GM18498 (cell line): ENCODE measurements at regions not wholly inside any gene's neighbourhood (a gene's known extent, or its start where the extent isn't known, plus 50 kb on each side); places are given as distances from the start of the nearest gene placed in this dataset.
"Not testable (repeated sequence)": the region's sequence is repeated elsewhere in the genome, so short reads cannot be mapped to it uniquely, and the experiment has no call there.

Experiments
- ATAC-seq: cut with Tn5 transposase; IDR thresholded peaks from one replicate; pipeline ENCODE4 v1.9.1; 2021; ENCODE audit warnings: mild to moderate bottlenecking, moderate library complexity; ENCODE audit not compliant: unreplicated experiment

DNA sequence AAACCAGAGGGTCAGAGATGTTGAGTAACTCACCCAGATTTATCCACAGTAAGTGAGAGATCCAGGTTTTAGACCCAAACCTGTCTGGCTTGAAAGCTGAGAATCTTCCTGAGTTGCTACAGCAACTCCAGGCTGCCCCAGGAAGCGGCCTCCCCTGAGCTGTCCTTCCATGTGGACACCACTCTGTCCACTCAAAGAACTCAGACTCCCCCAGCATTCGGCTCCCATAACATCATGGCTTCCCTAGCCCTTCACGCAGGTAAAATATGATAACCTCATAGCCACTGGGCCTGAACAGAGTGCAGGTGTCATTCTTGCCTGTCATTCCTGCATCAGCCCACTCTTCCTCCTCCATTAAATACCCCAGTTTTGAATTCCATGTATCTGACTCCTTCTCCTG is 657.8 kb downstream of the TBC1D22A start:
- ATAC-seq = no peak

DNA sequence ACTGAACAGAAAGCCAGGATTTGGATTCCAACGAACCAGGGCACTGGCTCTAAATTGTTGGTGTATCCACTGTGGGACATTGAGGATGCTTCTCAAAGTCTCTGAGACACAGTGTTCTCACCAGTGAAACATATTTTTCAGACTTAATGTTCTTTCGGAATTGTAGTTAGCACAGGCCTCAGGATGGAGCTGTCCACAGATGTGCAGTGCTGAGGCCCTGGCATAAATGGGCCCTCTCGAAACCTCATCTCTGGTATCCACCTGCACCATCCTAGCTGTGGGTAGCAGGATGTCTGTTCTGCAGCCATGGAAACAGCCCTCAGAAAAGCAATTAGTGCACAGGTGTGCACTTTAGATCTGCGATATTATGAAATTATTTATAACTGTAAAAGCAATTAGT is 656.8 kb downstream of the TBC1D22A start:
- no peak for ATAC-seq

DNA sequence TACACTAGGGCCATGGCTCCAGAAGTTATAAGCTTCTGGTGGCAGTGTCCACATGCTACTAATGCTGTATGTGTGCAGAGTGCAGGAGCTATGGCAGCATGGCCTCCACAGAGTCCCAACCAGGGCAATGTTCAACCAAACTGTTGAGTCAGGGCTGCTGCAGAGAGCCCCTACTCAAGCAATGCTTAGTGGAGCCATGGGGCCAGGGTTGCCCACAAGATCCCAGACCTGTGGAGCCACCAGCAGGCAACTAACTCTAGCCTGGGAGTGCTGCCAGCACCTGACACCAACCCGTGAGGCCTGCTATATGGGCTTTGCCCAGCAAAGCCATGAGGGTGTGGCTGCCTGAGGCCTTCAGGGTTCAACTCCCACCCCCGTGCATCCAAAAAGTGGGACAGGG is 655.2 kb downstream of the TBC1D22A start:
- no peak for ATAC-seq

DNA sequence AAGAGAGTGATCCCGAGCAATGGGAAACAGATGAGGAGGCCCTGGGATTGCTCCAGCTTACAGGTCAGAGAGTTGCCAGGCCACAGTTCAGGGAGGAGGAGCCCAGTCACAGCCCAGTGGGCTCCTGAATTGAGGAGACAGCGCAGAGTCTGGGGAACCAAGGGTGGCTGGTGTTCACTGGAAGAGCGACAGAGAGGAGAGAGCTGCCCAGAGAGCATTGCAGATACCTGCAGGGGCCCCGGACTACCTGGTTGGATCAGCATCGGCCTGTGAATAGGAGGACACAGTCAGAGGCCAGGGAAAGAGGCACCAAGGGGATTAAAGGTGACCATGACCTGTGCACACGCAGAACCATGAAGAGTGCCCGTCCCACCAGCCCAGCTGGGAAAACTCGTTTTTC is 648.6 kb downstream of the TBC1D22A start:
- no peak for ATAC-seq

DNA sequence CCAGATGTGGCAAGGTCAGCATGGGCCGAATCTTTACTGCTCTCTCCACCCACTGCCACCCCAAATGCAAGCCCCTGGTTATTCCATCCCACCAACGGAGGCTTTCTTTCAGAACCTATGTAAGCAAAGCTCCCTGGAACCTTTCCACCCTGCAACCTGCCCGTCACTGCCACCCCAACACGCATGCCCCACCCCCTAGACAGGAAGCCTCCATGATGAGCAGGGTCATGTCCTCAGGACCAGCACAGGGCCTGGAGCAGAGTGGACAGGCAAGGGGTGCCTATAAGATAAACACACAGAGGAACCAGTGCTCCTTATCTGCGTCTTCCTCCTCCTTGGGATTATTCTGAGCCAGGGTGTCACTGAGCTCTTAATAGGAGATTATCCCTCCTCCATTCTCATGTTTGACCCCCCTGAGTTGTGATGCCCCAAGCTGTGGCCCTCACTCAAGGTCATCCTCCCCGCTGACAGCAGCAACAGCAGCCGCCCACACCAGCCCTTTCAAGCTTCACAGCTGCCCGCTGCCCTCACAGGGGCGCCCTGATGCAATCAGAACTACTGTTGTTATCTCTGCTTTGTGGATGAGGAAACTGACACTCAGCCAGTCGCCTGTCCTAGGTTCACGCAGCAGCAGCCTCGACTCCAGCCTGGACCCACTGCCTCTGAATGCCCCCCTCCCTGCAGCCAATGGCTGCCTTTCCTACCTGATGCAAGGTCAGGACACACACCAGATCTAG is 647.3 kb downstream of the TBC1D22A start:
- ATAC-seq = no peak

DNA sequence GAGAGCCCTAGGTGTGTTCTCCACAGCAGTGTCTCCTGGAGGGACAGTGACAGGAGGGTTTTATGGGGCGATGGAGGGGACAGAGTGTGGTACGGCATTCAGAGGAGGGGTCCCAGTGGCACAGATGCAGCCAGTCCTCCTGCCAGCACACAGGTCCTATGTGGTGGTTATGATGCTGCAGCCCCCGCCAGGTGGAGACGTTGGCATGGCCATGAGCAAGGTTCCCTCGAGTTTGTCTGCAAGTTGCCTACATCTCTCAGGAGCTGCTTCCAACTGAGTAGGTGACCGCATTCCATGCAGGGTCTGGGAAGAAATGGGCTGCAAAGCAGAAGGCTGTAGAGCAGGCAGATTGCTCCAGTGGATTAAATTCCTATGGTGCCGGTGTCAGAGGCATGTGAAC is 646.0 kb downstream of the TBC1D22A start:
- no peak for ATAC-seq

DNA sequence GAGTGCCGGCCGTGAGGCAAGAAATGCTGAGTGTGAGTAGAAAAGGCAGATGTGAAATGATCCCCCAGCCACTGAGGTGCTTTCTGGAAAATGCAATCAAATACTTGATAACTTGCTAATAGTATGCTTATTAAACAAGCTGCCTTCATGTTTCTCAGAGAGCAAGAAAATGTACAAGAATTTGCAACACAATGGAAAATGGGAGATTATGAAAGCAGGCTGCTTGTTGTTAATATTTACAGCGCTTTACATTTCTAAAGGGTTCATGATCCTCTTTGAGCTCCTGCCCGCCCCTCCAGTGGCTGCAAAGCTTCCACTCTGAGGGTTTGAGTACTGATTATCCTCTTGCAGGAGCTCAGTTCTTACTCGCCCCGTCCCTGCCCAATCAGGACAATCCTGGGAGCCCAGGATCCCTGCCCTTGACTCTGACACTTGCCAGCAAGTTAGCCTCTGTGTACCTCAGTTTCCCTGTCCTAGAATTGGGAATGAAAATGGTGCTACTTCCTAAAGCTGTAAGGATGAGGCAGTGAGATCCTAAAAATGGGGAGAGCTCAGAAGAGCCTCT is 645.1 kb downstream of the TBC1D22A start:
- no peak for ATAC-seq

DNA sequence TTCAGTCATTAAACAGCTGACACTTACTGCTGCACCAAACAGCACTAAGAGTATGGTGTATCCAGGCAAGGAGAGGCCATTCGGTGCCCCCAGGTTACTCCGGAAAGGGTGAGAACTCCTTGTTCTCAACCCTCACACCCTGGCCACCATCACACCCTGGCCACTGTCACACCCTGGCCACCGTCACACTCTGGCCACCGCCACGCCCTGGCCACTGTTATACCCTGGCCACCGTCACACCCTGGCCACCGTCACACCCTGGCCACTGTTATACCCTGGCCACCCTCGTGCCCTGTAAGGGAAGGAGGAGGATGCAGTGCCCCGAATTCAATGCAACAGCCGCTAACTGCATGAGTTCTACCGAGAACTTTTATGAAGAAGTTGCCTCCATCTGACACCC is 644.4 kb downstream of the TBC1D22A start:
- ATAC-seq = no peak

DNA sequence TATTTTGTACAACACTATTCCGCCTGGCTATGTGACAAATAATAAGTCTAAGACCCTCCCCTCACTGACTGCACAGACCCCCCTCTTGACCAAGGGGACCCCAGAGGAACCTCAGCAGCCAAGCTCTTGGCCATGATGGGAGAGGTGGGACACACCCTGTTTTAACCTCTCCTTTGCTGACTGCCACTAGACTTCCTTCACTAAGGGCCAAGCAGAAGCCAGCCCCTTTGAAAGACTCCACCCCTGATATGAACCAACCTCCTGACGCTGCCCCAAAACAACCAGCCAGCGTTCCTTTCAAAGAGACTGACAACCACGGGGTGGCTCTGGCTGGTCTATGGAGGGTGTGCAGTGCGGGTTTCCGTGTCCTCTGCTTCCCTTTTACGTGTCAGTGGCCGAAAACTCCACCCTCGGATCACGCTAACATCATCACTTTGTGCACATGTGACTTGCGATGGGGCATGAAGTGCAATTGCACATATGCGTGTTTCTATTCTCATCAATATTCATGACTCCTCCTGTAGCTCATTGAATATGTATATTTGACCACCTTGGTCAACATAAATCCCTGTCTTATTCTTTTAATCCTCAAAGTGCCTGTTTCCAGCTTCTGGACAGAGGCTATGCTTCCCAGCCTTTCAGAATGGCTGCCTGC is 643.9 kb downstream of the TBC1D22A start:
- no peak for ATAC-seq

DNA sequence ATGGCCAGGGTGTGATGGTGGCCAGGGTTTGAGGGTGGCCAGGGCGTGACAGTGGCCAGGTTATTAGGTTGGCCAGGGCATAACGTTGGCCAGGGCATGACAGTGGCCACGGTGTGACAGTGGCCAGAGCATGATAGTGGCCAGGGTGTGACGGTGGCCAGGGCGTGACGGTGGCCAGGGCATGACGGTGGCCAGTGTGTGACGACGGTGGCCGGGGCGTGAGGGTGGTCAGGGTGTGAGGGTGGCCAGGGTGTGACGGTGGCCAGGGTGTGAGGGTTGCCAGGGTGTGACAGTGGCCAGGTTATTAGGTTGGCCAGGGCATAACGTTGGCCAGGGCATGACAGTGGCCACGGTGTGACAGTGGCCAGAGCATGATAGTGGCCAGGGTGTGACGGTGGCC is 642.8 kb downstream of the TBC1D22A start:
- ATAC-seq = not testable (repeated sequence)

DNA sequence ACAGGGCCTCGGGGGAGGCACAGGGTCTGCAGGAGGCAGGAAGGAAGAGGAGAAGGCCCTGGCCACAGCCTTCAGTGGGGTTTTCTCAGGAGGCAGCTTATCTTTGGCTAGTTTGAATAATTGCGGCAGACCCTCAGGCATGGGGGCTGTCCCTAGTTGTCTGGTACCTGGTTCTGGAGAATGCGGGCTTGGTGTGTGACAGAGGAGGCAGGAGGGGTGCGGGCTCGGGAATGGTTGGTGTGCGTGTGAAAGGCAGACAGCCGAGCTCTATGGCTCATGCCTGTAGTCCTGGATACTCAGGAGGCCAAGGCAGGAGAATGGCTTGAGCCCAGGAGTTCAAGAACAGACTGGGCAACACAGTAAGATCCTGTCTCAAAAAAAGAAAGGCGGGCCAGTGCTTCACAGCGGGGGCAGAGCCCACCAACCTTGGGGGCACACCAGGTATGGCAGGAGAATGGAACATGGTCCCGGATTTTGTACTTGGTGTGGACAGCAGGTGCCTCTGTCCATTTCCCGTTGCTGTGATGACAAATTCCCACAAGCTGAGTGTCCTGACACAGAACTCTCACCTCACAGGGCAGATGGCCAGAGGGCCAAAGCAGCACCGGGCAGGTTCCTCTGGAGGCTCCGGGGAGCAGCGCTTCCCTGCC is 640.6 kb downstream of the TBC1D22A start:
- no peak for ATAC-seq

DNA sequence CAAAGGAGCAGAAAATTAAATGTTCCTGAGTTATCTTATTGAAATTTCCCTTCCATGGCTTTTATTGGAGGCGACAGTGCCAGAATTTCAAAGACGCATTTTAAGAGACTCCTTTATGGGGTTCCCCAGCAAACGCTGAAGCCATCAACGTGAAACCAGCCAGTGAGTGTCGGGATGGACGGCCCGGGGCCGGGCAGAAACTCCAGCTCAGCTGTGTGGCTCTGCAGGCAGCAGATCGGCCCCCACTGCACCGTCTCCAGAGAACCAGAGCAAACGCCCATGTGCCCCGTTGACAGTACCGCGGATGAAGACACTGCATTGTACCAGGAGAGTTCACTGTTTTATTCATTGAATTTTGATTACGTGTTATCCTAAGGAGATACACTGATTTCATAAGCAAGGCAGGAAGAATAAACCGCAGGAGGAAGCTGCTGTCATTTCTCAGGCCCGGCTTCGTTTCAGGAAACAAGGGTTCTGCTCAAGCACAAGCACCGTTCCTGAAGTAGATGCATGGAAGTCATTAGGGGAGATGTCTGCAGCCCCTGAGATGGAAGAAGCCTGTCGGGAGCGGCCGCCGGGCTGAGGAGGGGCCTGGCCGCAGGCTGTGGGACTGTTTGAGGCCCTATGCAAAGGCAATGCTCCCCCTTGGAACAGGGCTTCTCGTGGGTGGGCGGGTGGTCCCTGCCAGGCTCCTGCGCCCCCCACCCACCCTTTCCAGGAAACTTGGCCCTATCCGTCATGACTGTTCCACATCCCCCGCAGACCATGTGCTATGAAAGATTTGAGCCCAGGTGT is 639.7 kb downstream of the TBC1D22A start:
- no peak for ATAC-seq

DNA sequence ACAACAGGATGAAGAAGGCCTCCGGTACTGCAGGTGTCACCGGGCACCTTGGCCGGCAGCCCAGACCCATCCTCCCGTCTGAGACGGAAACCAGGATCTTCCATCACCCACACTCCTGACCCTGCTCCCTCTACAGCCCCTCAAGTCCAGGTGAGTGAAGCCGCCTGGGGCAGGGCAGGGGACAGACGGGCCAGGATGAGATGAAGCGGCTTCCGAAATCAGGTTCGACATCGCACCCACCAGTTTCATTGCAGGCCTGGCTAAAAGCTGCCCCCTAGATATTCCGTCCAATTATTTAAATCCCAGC is 639.1 kb downstream of the TBC1D22A start:
- ATAC-seq = no peak

DNA sequence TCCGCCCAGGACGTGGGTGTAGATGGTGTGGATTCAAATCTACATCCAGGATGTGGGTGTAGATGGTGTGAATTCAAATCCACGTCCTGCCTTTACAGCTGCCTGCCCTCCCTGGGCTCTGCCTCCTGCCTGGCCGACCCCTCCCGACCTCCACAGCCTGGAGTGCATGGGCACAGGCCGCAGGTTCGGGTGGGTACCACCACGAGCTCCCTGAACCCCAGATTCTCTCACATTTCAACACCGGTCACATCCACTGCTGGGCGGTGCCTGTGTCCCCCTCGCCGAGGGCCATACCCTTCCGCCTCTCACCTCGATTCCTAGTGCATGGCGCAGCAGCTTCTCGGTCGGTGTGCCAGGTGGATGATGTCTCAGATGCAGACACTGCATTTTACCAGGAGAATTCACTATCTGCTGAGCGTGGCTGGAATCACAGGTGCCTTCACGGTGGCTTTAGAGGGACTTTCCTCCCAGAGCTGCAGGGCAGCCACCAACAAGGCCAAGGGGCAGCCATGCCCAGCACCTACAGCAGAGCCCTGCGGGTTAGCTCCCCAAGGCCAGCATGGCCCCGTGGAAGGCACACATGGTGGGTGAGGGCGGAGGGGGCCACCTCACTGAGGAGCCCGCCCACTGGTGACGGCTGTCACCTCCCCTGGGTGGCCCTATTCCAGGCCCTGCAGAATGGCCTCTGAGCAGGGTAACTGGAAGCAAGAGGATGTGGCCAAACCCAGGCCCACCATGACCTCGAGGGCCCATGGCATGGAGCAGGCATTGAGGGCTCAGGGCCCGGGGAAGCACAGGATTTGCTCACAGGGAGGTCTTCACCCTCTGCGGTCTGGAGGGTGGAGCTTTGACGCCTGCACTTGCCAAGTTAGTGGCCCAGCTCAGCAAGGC is 638.5 kb downstream of the TBC1D22A start:
- no peak for ATAC-seq

DNA sequence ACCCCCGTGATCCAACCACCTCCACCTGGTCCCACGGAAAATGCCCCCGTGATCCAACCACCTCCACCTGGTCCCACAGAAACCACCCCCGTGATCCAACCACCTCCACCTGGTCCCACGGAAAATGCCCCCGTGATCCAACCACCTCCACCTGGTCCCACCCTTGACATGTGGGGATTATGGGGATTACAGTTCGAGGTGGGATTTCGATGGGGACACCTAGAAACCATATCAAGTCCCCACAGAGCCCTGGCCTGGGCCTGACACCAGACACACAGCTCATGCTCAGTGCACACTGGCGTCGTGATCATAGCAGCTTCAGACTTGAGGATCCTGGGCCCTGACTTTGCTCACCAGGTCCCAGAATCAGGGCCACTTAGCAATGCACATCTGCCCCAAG is 637.7 kb downstream of the TBC1D22A start:
- not testable (repeated sequence) for ATAC-seq

DNA sequence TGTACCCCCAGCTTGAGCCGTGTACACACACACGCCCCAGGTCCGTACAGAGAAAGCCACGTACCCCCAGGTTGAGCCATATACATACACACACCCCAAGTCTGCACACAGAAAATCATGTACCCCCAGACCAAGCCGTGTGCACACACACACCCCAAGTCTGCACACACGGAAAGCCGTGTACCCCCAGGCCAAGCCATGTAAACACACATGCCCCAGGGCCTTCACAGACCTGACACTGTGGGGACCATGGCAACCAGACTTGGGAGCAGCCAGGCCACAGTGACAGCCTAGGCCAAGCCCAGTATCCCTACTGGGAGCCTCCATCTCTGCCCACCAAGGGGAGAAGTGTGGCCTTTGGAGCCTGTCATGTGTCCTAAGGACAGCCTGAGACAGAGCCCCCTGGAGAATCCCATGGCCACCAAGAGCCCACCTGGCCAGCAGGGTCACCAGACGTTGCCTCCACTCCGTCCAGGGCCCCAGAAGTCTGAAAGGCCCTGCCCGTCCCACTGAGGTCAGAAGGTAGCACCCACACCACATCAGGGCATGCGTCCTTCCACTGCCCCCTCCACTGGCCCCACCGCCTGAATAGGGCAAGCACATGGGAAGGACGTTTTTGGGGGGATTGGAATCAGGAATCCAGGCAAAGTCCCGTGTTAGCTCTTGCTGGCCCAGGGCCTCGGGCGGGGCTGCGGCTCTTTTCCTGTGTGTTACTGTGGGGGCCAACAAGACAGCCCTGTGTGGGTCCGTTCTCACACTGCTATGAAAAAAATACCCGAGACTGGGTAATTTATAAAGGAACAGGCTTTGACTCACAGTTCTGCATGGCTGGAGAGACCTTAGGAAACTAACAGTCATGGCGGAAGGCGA is 636.7 kb downstream of the TBC1D22A start:
- no peak for ATAC-seq

DNA sequence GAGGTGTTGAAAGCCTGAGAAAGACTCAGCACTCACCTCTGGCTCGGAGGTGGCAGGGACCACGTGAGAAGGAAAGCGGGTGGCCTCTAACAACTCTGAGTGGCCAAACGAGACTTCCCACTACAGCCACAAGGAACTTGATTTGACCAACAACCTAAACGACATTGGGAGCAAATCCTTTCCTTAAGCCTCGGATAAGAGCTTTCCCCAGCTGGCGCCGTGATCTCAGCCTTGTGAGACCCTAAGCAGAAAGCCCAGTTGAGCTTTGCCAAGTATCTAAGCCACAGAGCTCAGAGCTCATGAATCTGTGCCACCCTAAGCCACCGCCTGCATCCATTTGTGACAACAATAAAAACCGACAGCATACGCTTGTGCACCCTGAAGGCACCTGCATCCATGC is 636.0 kb downstream of the TBC1D22A start:
- ATAC-seq = no peak

DNA sequence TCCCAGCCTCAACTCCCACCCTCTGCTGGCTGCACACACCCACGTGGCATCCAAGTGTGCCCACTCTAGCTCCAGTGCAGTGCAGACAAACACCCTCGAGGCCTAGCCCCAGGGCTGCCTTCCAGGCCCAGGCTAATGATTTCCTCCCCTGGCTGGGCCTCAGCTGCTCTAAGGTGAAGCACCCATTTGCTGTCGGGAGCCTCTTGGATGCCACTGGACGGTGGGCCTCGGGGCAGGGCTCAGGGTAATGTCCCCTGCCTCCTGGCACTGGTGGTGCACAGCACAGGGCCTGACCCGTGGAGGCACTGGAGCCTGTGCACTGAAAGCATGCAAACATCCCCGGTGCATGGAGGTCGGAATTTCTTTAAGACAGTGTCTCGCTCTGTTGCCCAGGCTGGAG is 635.2 kb downstream of the TBC1D22A start:
- ATAC-seq = no peak

DNA sequence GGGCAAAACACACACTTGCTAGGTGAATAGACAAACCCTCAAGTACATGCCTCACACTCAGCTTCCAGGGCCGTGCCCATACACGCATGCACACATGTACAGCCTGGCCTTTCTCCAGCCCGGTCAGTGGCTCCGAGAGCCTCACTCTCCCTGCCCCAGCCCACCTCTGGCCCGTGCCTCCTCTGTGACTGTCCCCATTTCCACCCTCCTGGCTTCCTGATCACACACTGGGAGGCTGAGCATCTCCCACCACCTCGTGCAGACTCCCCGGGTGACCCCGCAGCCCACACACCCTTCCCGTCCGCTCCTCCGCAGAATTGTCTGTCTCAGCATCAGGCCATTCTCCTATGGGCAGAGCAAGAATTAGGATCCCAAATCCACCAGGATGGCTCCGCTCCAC is 634.1 kb downstream of the TBC1D22A start:
- no peak for ATAC-seq
